Osteocyte (in vitro differentiated cells): ENCODE measurements at regions not wholly inside any gene's neighbourhood (a gene's known extent, or its start where the extent isn't known, plus 50 kb on each side); places are given as distances from the start of the nearest gene placed in this dataset.
"Not testable (repeated sequence)": the region's sequence is repeated elsewhere in the genome, so short reads cannot be mapped to it uniquely, and the experiment has no call there.

ENCODE experiments used
- DNase-seq: peaks from one replicate; pipeline ENCODE4 v3.0.0; 2021; ENCODE audit warnings: mixed read lengths; ENCODE audit not compliant: unreplicated experiment; ENCODE audit errors: extremely low spot score
- H3K27ac Mint-ChIP-seq: one replicate; pipeline ENCODE4 v1.8.0; 2021; ENCODE audit warnings: mild to moderate bottlenecking, mixed read lengths; ENCODE audit not compliant: unreplicated experiment
- H3K27me3 Mint-ChIP-seq: one replicate; pipeline ENCODE4 v1.8.0; 2021; ENCODE audit warnings: mixed read lengths; ENCODE audit not compliant: unreplicated experiment
- H3K36me3 Mint-ChIP-seq: one replicate; pipeline ENCODE4 v1.8.0; 2021; ENCODE audit warnings: mixed read lengths; ENCODE audit not compliant: unreplicated experiment
- H3K4me1 Mint-ChIP-seq: one replicate; pipeline ENCODE4 v1.8.0; 2021; ENCODE audit warnings: mixed read lengths; ENCODE audit not compliant: unreplicated experiment
- H3K4me3 Mint-ChIP-seq: one replicate; pipeline ENCODE4 v1.8.0; 2021; ENCODE audit warnings: mild to moderate bottlenecking, moderate library complexity, mixed read lengths; ENCODE audit not compliant: unreplicated experiment
- H3K9me3 Mint-ChIP-seq: one replicate; pipeline ENCODE4 v1.8.0; 2021; ENCODE audit warnings: mixed read lengths; ENCODE audit not compliant: unreplicated experiment
- TF ChIP-seq, protein P1 (sequence below): fragments of 200-600 bp; sonication (generic); IDR thresholded peaks from 2 replicates; pipeline ENCODE4 v1.5.0; 2021; ENCODE audit warnings: antibody characterized with exemption, mild to moderate bottlenecking, moderate library complexity

DNA sequence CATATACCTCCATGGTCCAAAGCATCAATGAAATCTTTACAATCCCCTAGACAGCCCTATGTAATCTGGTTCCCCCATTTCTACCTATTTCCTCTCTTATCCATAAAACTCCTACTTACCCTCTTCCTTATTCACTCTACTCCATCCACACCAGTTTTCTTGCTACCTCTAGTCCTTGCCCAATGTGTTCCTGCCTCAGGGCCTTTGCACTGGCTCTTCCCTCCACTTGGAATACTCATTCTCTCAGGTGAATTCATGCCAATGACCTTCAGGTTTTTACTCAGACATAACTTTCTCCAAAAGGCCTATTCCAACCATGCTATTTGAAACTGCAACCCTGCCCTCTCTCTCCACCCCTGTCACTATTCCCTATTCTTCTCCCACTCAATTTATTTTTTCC is 138.7 kb upstream of the KRR1 start:
- Mint-ChIP-seq H3K27ac (no peak overlapping the region), H3K36me3 (peaks cover under 1% of the 10 kb centered on the region)

DNA sequence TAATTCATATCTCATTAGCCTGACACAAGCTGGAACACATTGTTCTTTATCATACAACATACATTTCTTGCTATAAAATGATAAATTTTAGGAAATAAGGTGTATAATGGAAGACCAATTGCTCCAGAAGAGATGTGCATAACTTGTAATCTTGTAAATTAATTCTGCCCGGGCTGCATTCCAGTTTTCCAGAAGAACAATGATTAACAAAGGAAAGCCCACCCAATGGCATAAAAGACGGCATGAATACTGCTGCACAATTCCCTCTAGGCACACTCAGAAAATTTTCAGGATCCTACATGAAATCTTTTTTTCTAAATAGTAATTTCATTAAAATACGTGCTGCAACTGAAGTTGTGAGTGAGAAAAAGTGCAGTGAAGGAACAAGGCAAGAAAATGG is 137.4 kb upstream of the KRR1 start:
- Mint-ChIP-seq H3K4me1 (no peaks in the 10 kb centered on the region), H3K9me3 (peaks cover 4% of the 10 kb centered on the region), H3K27ac (no peak overlapping the region), H3K4me3 (no peak overlapping the region), H3K27me3 (peaks cover 20% of the 10 kb centered on the region), H3K36me3 (no peaks in the 10 kb centered on the region)
- DNase-seq: no peak
- TF ChIP-seq, protein P1, sequence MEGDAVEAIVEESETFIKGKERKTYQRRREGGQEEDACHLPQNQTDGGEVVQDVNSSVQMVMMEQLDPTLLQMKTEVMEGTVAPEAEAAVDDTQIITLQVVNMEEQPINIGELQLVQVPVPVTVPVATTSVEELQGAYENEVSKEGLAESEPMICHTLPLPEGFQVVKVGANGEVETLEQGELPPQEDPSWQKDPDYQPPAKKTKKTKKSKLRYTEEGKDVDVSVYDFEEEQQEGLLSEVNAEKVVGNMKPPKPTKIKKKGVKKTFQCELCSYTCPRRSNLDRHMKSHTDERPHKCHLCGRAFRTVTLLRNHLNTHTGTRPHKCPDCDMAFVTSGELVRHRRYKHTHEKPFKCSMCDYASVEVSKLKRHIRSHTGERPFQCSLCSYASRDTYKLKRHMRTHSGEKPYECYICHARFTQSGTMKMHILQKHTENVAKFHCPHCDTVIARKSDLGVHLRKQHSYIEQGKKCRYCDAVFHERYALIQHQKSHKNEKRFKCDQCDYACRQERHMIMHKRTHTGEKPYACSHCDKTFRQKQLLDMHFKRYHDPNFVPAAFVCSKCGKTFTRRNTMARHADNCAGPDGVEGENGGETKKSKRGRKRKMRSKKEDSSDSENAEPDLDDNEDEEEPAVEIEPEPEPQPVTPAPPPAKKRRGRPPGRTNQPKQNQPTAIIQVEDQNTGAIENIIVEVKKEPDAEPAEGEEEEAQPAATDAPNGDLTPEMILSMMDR: no peak

More for the DNA sequence above, 138.7 kb upstream of the KRR1 start:
- Mint-ChIP-seq H3K4me3 (no peak overlapping the region), H3K9me3 (peaks cover 4% of the 10 kb centered on the region), H3K4me1 (no peaks in the 10 kb centered on the region), H3K27me3 (peaks cover 20% of the 10 kb centered on the region)
- TF ChIP-seq, protein P1: no peak
- no peak for DNase-seq

DNA sequence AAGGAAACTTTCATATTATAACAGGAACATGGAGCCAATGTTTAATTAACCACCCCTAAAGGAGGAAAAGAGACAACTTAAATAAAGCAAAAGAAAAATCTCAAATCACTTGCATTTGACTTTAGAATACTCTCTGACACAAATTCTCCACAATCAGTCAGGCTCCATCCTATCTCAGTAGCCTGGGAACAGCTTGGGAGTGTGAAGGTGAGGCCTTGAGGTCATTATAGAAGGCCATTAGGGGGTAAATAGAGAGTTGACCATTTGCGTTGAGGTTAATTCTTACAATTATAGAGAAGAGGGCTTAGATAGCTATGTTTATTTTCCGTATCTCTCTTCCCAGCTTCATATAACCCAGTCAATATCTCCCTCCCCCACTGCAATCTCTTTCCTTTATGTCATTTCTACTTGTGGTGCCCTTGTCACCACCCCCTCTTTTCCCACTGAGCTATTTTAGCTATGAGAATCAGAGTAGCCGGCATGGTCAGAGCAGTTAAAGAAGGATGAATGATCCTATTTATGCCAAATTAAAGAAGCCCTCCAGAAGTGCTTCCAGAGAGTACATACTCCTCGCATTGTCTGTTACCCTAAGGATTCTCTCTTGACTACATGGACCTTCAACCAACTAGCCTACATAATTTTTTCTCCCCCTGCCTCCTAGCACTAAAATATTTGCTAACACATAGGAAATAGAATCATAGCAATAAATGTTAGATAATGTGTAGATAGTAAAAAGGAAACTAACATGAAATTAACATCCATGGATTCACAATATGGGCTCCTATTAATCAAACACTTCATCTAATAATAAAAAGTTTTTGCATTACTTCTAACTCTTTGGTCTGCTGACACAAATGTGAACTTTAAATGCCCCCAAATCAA is 135.2 kb upstream of the KRR1 start:
- no peaks in the 10 kb centered on the region for H3K4me1 Mint-ChIP-seq
- H3K27me3 Mint-ChIP-seq: peaks cover 10% of the 10 kb centered on the region
- no peak overlapping the region for H3K4me3 Mint-ChIP-seq
- H3K9me3 Mint-ChIP-seq: peaks cover 4% of the 10 kb centered on the region
- no peak for DNase-seq
- no peak overlapping the region for H3K27ac Mint-ChIP-seq
- H3K36me3 Mint-ChIP-seq: no peaks in the 10 kb centered on the region
- TF ChIP-seq, protein P1: no peak

DNA sequence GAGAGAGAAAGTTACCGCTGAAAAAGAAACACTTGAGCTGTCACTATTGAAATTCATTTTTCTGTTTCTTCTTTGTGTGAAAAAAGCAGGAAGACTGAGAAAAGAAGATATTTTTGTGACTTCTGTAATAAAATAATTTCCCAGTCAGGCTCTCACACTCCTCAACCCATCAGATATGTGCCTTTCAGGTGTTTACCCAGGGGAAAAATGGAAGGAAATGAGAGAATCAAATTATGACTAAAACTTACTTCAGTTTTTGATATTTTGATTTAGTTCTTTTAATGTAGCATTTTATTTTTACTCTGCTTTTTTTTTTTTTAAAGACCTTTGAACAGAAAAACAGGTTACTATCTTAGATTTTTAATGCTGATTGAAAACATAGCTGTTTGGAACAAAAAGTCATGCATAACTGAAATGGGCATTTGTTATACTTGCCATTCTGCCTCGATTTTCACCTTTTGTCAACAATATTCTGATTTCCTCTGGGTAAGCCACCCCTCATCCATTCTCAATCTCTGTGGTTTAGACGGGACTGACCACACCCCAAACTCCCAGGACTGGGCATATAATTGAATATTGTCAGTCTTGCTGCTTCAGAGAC is 133.2 kb upstream of the KRR1 start:
- no peak overlapping the region for H3K27ac Mint-ChIP-seq
- DNase-seq: no peak
- no peaks in the 10 kb centered on the region for H3K27me3 Mint-ChIP-seq
- H3K4me1 Mint-ChIP-seq: peaks cover 7% of the 10 kb centered on the region
- no peaks in the 10 kb centered on the region for H3K36me3 Mint-ChIP-seq
- no peak overlapping the region for H3K4me3 Mint-ChIP-seq
- TF ChIP-seq, protein P1: no peak
- H3K9me3 Mint-ChIP-seq: no peaks in the 10 kb centered on the region

DNA sequence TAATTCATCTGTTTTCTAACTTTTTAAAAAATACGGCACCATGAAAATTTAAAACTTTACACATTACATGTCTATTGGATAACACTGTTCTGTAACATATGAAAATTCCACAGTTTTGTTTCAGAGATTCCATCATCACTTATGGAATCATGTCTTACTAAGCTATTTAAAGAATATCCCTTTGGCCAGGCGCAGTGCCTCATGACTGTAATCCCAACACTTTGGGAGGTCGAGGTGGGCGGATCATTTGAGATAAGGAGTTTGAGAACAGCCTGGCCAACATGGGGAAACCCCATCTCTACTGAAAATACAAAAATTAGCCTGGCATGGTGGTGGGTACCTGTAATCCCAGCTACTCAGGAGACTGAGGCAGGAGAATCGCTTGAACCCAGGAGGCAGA is 131.7 kb upstream of the KRR1 start:
- not testable (repeated sequence) for H3K4me1 Mint-ChIP-seq, H3K9me3 Mint-ChIP-seq, H3K27me3 Mint-ChIP-seq, H3K36me3 Mint-ChIP-seq, H3K4me3 Mint-ChIP-seq, DNase-seq, H3K27ac Mint-ChIP-seq
